ENCODE measurements at regions not wholly inside any gene's neighbourhood (a gene's known extent, or its start where the extent isn't known, plus 50 kb on each side); places are given as distances from the start of the nearest gene placed in this dataset.

- no peak for DNase-seq
These were observed 448.2 kb downstream of the EDEM1 start for GRCh38 chr3:5635746-5636145.

GRCh38 chr3:5638550-5638949, 451.0 kb downstream of the EDEM1 start:
- no peak for DNase-seq

GRCh38 chr3:5644773-5645670, 457.5 kb downstream of the EDEM1 start:
- no peak for DNase-seq

GRCh38 chr3:5645692-5646410, 458.3 kb downstream of the EDEM1 start:
- DNase-seq: no peak

GRCh38 chr3:5650303-5650702, 462.8 kb downstream of the EDEM1 start:
- DNase-seq: no peak

GRCh38 chr3:5651351-5651750, 463.8 kb downstream of the EDEM1 start:
- no peak for DNase-seq

- no peak for DNase-seq
These were observed 466.1 kb downstream of the EDEM1 start for GRCh38 chr3:5653426-5654143.

GRCh38 chr3:5657106-5657505, 469.6 kb downstream of the EDEM1 start:
- no peak for DNase-seq

GRCh38 chr3:5663601-5664000, 476.1 kb downstream of the EDEM1 start:
- DNase-seq: no peak

GRCh38 chr3:5666455-5666854, 478.9 kb downstream of the EDEM1 start:
- no peak for DNase-seq

GRCh38 chr3:5673521-5673920, 486.0 kb downstream of the EDEM1 start:
- DNase-seq: no peak

- no peak for DNase-seq
These were observed 487.8 kb downstream of the EDEM1 start for GRCh38 chr3:5675319-5675718.

- no peak for DNase-seq
These were observed 490.0 kb downstream of the EDEM1 start for GRCh38 chr3:5677555-5677954.

GRCh38 chr3:5678248-5678647, 490.7 kb downstream of the EDEM1 start:
- no peak for DNase-seq

- no peak for DNase-seq
These were observed 491.3 kb downstream of the EDEM1 start for GRCh38 chr3:5678844-5679243.

- DNase-seq: no peak
These were observed 499.7 kb downstream of the EDEM1 start for GRCh38 chr3:5687230-5687629.

GRCh38 chr3:5690490-5690889, 503.0 kb downstream of the EDEM1 start:
- DNase-seq: no peak

GRCh38 chr3:5690904-5691532, 503.5 kb downstream of the EDEM1 start:
- no peak for DNase-seq

GRCh38 chr3:5692446-5692845, 504.9 kb downstream of the EDEM1 start:
- no peak for DNase-seq

- no peak for DNase-seq
These were observed 506.8 kb downstream of the EDEM1 start for GRCh38 chr3:5694266-5694665.

- DNase-seq: no peak
These were observed 511.3 kb downstream of the EDEM1 start for GRCh38 chr3:5698851-5699250.

GRCh38 chr3:5699313-5699712, 511.8 kb downstream of the EDEM1 start:
- DNase-seq: no peak

- no peak for DNase-seq
These were observed 512.3 kb downstream of the EDEM1 start for GRCh38 chr3:5699811-5700210.

All from effector CD4-positive, alpha-beta T cell (primary cell).